ENCODE measurements at regions not wholly inside any gene's neighbourhood (a gene's known extent, or its start where the extent isn't known, plus 50 kb on each side); places are given as distances from the start of the nearest gene placed in this dataset.
"Not testable (repeated sequence)": the region's sequence is repeated elsewhere in the genome, so short reads cannot be mapped to it uniquely, and the experiment has no call there.

DNA sequence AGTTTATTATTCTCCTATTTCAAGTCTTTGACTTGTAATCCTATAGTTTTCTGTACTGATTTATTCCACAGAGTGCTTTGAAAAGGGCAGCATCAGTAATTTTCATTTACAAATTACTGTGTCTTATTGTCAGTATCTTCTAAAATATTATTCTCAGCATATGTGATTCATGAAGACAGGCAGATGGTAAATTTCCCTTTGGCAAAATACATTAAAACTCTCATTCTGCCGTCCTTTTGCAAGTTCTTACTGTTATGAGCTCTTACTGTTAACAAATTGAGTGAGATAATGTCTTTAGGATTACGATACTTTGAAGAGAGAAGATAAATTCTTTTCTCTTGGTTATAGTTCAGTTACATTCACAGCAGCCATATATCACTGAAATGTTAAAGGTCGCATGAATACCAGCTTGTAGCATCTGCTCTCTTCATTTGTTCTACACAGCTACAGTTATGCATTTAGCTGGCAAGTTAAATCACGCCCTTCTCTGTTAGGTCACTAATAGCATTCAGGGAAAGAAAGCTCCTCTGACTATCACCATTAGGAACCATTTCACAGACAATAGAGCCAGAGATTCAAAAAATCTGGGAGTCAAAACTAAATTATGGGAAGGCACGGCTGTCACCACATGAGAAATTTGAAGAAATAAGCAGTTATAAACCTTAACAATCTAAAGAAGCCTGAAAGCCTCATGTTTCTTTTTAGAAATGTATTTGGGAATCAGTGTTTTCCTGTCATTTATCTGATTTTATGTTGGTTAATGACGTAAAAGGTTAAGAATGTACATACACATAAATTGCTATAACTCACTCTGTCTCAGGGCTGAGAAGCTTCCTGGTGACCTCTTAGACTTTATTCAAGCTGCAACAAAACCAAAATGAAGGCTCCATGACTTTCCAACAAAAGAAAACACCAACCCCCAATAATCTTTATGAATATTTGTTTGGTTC is 109.6 kb upstream of the SP4 start:
- DNase-seq (ENCODE audit: low read depth in 2 of 2), result no peak

- no peak for DNase-seq (ENCODE audit: low read depth in 2 of 2)
Measured at GRCh38 chr7:21318916-21319270, 109.0 kb upstream of the SP4 start.

DNA sequence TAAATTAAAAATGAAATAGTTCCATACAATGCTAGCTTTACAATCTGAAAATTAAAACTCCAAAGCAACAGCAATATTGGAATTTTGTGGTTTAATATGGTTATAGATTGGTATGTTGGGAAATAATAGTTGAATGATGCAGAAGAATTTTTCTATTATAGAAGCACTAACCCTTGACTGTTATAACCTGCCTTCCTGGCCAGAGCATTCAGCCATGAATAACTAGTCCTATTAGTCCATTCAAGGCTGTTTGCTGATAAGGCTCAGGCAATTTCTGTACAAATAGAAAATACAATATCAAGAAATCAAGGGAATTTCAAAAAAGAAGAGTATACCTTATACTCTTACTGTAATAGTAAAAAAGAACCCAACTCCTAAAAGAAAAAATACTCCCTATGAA is 101.6 kb upstream of the SP4 start:
- no peak for DNase-seq (ENCODE audit: low read depth in 2 of 2)

DNA sequence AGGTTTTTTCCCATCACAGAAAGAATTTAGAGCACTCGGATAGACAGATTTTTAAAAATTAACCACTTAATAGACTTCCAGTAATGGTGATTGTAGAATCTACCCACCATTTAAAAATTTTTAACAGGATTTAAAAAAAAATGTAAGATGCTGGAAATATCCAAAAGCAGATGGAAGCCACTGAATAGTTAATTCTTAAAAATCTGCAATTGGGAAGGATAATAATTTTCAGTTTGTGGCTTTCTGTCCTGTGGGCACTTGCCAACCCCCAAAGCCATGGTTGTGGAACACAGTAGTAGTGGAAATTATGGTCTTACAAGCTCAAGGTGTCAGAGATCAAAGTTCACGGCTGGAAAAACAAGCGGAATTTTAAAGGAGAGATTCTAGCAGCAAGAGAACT is 101.0 kb upstream of the SP4 start:
- no peak for DNase-seq (ENCODE audit: low read depth in 2 of 2)

DNA sequence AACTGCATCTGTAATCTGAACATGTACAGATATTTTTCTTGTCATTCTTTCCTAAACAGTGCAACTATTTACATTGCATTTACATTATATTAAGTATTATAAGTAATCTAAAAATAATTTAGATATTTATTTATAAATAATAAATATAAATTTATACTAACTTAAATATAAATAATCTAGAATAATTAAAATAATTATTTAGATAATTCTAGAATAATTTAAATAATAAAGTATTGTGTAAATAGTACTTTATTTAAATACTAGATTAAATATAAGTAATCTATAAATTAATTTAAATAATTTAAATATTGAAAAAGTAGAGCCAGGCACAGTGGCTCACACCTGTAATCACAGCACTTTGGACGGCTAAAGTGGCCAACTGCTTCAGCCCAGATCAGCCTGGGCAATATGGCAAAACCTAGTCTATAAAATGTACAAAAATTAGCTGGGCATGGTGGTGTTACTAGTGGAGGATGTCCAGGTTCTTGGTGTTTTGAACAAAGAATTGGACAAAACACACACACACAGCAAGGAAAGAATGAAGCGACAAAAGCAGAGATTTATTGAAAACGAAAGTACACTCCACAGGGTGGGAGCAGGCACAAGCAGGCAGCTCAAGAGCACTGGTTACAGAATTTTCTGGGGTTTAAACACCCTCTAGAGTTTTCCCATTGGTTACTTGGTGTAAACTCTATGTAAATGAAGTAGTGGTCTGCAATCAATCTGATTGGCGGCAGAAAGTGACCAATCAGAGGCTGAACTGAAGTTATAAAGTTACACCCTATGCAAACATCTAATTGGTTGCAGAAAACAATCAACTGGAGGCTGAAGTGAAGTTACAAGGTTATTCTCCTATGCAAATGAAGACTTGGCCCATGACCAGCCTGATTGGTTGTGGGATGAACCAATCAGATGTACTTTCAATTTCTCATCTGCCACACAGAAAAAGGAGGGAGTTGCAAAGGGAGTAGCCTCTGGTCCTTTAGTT is 100.2 kb upstream of the SP4 start:
- DNase-seq (ENCODE audit: low read depth in 2 of 2), result no peak

DNA sequence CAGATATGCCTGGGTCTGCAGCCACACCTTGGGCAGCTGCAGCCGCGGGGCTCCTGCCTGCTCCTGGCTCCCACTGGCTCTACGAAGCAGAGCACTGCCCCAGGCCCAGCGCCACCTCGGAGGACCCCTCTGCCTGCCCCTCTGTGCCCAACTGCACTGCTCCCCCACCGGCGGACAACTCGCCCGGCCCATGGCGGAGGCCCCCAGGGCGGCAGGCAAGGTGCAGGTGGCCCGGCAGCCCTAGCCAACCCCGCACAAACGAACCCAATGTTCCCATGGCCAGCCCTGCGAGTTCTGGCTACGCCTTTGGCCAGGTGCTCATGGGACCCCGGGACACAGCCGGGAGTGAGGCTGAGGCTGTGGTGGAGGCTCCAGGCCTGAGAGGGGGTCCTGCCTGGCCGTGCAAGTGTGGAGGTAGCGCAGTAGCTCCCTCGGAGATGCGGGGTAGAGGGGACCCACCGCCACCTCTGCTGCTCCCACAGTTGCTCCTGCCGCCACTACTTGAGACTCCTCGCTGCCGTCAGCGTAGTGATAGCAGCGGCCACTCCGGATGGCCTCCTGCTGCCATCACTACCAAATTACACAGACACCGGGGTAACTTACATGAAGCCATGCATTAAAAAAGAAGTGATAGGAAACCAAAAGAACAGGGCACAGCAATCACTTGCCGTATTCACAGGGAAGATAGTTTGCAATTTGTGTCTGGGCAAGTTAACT is 97.3 kb upstream of the SP4 start:
- no peak for DNase-seq (ENCODE audit: low read depth in 2 of 2)

DNA sequence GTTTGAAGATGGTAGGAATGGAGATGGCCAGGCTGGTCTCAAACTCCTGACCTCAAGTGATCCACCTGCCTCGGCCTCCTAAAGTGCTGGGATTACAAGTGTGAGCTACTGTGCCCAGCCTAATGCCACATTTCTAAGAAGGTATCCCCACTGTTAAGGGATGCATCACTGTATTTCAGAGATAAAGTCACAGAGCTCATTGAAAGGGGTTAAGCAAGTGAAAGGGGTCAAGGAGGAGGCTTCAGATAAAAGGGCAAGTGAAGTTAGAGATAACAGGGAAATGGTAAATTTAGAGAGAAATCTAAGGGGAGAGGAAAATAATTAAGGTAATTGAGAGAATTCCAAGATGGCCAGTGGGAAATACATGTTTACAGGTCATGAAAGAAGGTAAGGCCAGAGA is 93.0 kb upstream of the SP4 start:
- no peak for DNase-seq (ENCODE audit: low read depth in 2 of 2)

DNA sequence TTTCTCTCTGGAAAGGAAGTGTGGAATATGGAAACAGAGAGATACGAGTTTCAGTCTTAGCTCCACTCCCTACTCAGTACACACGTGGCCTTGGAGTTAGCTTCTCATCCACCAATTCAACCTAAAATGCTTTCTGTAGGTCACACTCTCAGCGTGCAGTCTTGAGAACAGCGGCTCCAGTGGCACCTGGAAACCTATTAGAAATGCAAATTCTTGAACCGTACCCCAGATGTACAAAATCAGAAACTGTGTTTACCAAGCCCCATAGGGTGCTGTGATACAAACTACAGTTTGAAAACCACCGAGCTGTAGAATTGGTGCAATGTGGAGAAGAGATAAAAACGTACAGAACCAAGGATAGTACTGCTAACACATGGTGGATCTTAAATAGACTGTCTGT is 91.1 kb upstream of the SP4 start:
- DNase-seq (ENCODE audit: low read depth in 2 of 2), result no peak

- DNase-seq (ENCODE audit: low read depth in 2 of 2), result peak; percentile 43 to 60
Measured at GRCh38 chr7:21338728-21339164, 89.1 kb upstream of the SP4 start.

GRCh38 chr7:21344900-21345299 is 83.0 kb upstream of the SP4 start:
- DNase-seq (ENCODE audit: low read depth in 2 of 2), result not testable (repeated sequence)

GRCh38 chr7:21345361-21345760 is 82.5 kb upstream of the SP4 start:
- DNase-seq (ENCODE audit: low read depth in 2 of 2), result no peak

- no peak for DNase-seq (ENCODE audit: low read depth in 2 of 2)
Measured at GRCh38 chr7:21346297-21346696, 81.6 kb upstream of the SP4 start.

DNA sequence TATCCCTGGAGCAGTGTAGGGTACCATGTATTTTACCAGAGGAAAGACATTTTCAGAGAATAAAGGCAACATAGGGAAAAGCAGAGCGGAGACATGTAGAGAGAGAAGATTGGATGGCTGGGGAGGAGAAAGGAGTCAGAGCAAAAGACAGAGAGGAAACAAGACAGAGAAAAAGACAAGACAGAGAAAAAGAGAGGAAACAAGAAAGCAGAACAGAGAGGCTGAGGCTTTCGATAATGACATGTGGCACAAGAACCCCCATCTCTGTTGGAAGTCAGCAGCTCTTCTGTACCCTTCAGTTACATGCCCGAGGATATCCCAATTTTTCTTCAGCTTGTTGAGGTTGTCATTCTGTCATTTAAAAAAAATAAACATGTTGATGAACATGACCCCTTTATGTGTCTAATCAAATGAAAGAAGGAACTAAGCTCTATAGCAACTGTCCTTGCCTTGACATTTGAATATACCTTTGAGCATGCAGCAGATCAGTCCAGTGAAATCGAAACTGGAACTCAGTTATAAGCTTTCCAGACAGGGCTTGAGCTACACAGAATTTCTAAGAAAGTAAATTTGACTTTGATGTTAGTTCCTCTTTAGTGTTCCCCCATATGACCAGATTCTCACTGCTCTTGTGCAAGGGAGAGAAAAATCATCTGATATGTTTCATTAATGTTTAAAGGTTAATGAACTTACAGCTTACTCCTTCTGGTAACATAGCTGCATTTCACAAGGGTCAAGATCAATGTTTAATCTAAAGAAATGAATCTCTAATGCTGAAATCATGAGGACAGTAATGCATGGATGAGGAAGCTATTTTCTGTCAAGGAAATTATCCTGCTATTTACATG is 75.1 kb upstream of the SP4 start:
- DNase-seq (ENCODE audit: low read depth in 2 of 2), result no peak

DNA sequence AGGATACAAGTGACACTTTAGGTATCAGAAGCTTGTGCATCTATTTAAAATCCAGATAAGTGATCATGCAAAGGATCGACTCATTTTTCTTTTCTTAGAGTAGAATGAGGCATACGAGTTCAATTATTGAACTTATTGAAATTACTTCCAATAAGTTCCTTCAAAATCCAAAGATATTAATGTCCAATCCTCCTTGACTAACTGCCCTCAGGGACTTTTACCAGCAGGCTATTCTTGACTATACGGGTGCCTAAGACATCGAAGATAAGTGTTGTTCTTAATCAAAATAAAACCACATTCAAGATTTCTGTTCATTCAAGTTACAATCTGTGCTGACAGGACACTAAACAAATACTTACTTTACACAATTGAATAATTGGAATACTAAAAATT is 74.5 kb upstream of the SP4 start:
- no peak for DNase-seq (ENCODE audit: low read depth in 2 of 2)

DNA sequence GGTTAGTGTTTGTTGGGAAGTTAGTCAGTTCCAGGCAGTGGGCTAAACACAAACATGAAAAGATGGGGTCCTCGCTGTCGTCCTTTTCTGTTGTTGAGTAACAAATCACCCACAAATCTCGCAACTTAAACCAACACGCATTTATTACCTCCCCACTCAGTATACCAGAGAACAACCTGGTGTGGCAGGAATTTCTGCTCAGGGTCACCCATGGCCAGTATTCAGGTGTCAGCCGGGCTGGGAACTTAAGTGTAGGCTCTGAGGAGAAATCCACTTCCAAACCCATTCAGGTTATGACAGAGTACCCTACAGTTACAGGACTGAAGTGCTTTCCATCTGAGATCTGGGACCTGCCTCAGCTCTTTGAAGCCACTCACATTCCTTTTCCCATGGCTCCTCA is 73.6 kb upstream of the SP4 start:
- no peak for DNase-seq (ENCODE audit: low read depth in 2 of 2)

- DNase-seq (ENCODE audit: low read depth in 2 of 2), result peak; percentile 36 to 43
Measured at GRCh38 chr7:21355406-21355874, 72.4 kb upstream of the SP4 start.

DNA sequence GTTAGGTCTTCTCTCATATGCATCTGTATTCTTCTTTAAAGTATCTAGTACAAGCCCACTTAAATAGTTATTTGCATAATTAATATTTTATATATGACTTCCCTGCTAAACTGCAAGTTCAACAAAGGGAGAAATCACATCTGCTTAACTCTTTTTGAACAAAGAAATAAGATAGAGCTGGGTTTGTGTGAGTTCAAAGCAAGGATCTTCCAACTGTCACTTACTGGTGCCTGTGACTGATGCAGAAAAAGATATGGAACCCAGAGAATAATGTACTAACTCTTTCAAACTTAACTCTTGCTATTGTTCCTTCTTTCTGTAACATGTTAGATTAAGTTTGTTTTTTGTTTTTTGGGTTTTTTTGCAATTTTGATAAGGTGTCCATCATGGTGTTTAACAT is 71.3 kb upstream of the SP4 start:
- DNase-seq (ENCODE audit: low read depth in 2 of 2), result no peak

- DNase-seq (ENCODE audit: low read depth in 2 of 2), result no peak
Measured at GRCh38 chr7:21357151-21358097, 70.5 kb upstream of the SP4 start.

- DNase-seq (ENCODE audit: low read depth in 2 of 2), result no peak
Measured at GRCh38 chr7:21358648-21359047, 69.2 kb upstream of the SP4 start.

DNA sequence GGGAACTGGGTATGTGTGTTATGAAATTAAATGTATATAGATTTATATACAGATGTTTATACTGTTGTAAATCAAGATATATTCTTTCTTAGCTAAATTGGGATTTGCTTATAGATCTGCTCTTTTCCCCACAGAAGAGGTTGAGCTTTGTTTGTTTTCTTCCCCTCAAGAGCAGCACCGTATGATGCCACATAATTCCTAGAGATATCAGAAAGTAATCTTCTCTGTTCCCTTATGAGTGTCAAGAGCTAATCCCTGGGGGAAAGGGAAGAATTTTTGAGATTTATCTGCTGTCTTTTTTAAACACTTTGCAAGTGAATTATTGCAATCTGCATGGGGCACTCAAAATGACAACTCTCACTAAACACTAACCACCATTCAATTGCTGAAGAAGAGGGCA is 68.7 kb upstream of the SP4 start:
- no peak for DNase-seq (ENCODE audit: low read depth in 2 of 2)
